MM.1S (cell line): ENCODE measurements at regions not wholly inside any gene's neighbourhood (a gene's known extent, or its start where the extent isn't known, plus 50 kb on each side); places are given as distances from the start of the nearest gene placed in this dataset.

Experiments
- DNase-seq: peaks from one replicate; pipeline ENCODE4 v3.0.0-alpha.2; 2015
- H2AFZ ChIP-seq: fragments of 300-600 bp; sonication (generic); 2 replicates; pipeline ENCODE4 v1.6.0; 2016; ENCODE audit warnings: antibody characterized with exemption, low read length
- H3F3A ChIP-seq: fragments of 300-600 bp; sonication (generic); 2 replicates; pipeline ENCODE4 v1.6.1; 2016; ENCODE audit warnings: mild to moderate bottlenecking, antibody characterized with exemption, low read length, moderate library complexity, mixed read lengths; ENCODE audit not compliant: insufficient read depth
- H3K27ac ChIP-seq: fragments of 300-600 bp; sonication (generic); 2 replicates; pipeline ENCODE4 v1.5.1; 2016; ENCODE audit warnings: mild to moderate bottlenecking, low read length
- H3K27me3 ChIP-seq: fragments of 300-600 bp; sonication (generic); replicated peaks from 2 replicates; pipeline ENCODE4 v1.6.0; 2016; ENCODE audit warnings: low read length; ENCODE audit not compliant: insufficient read depth
- H3K36me3 ChIP-seq: fragments of 300-600 bp; sonication (generic); replicated peaks from 2 replicates; pipeline ENCODE4 v1.6.1; 2016; ENCODE audit warnings: mild to moderate bottlenecking, low read length, mixed read lengths; ENCODE audit not compliant: insufficient read depth
- H3K4me1 ChIP-seq: fragments of 300-600 bp; sonication (generic); 2 replicates; pipeline ENCODE4 v1.6.1; 2016; ENCODE audit warnings: low read length, mixed read lengths
- H3K4me2 ChIP-seq: fragments of 300-600 bp; sonication (generic); 2 replicates; pipeline ENCODE4 v1.6.0; 2016; ENCODE audit warnings: low read depth, low read length
- H3K4me3 ChIP-seq: fragments of 300-600 bp; sonication (generic); 2 replicates; pipeline ENCODE4 v1.5.1; 2016; ENCODE audit warnings: low read length, mixed read lengths
- H3K79me2 ChIP-seq: fragments of 300-600 bp; sonication (generic); 2 replicates; pipeline ENCODE4 v1.6.1; 2016; ENCODE audit warnings: mixed run types, low read length, mixed read lengths
- H3K9ac ChIP-seq: fragments of 300-600 bp; sonication (generic); 2 replicates; pipeline ENCODE4 v1.6.1; 2016; ENCODE audit warnings: low read length, mixed read lengths
- H3K9me2 ChIP-seq: fragments of 300-600 bp; sonication (generic); replicated peaks from 2 replicates; pipeline ENCODE4 v1.6.1; 2016; ENCODE audit warnings: mild to moderate bottlenecking, low read length, mixed read lengths; ENCODE audit not compliant: insufficient read depth
- H3K9me3 ChIP-seq: fragments of 300-600 bp; sonication (generic); replicated peaks from 2 replicates; pipeline ENCODE4 v1.6.1; 2016; ENCODE audit warnings: mild to moderate bottlenecking, low read length, mixed read lengths; ENCODE audit not compliant: insufficient read depth
- H4K20me1 ChIP-seq: fragments of 300-600 bp; sonication (generic); 2 replicates; pipeline ENCODE4 v1.6.1; 2016; ENCODE audit warnings: mild to moderate bottlenecking, low read length, moderate library complexity, mixed read lengths; ENCODE audit not compliant: insufficient read depth
- CTCF ChIP-seq: fragments of 300-600 bp; sonication (generic); IDR thresholded peaks from 2 replicates; pipeline ENCODE4 v1.5.1; 2016; ENCODE audit warnings: antibody characterized with exemption, low read length, mixed read lengths
- EZH2 ChIP-seq: fragments of 300-600 bp; sonication (generic); optimal IDR thresholded peaks from 2 replicates; pipeline ENCODE3; 2017; ENCODE audit warnings: low read depth, mild to moderate bottlenecking, antibody characterized with exemption, low read length, mixed read lengths
- EZH2phosphoT487 ChIP-seq: fragments of 300-600 bp; sonication (generic); IDR thresholded peaks from 2 replicates; pipeline ENCODE4 v1.6.1; 2018; ENCODE audit warnings: antibody characterized with exemption, low read length

- DNase-seq, result no peak
- H3K27me3 ChIP-seq, result no peaks in the 10 kb centered on the region
- no peaks in the 10 kb centered on the region for H3K36me3 ChIP-seq
- H3K9me2 ChIP-seq, result no peaks in the 10 kb centered on the region
- TF ChIP-seq EZH2 (no peak), EZH2phosphoT487 (no peak), CTCF (no peak)
- H3K79me2 ChIP-seq, result no peaks in the 10 kb centered on the region
- H2AFZ ChIP-seq, result no peak overlapping the region
- no peaks in the 10 kb centered on the region for H3K4me1 ChIP-seq
- no peak overlapping the region for H3K4me2 ChIP-seq
- no peak overlapping the region for H3K27ac ChIP-seq
- no peak overlapping the region for H3K9ac ChIP-seq
- no peak overlapping the region for H3K4me3 ChIP-seq
- no peaks in the 10 kb centered on the region for H4K20me1 ChIP-seq
- H3K9me3 ChIP-seq, result no peaks in the 10 kb centered on the region
- H3F3A ChIP-seq, result no peaks in the 10 kb centered on the region
Observed at GRCh38 chr5:96243203-96243602, 189.8 kb downstream of the PCSK1 start.

- Histone ChIP-seq H3K9ac (no peak overlapping the region), H3K4me2 (no peak overlapping the region), H3K27ac (no peak overlapping the region), H3K36me3 (no peaks in the 10 kb centered on the region), H4K20me1 (no peaks in the 10 kb centered on the region), H3K9me2 (no peaks in the 10 kb centered on the region), H2AFZ (no peak overlapping the region), H3K4me3 (no peak overlapping the region), H3K27me3 (no peaks in the 10 kb centered on the region), H3K79me2 (no peaks in the 10 kb centered on the region), H3F3A (no peaks in the 10 kb centered on the region), H3K4me1 (no peaks in the 10 kb centered on the region), H3K9me3 (no peaks in the 10 kb centered on the region)
- DNase-seq, result no peak
- TF ChIP-seq CTCF, result no peak
- TF ChIP-seq EZH2phosphoT487, result no peak
- no peak for TF ChIP-seq EZH2
Observed at GRCh38 chr5:96242571-96242970, 190.5 kb downstream of the PCSK1 start.

- Histone ChIP-seq H3K9ac (no peak overlapping the region), H3F3A (peaks cover 3% of the 10 kb centered on the region; the same call in 1 of the 2 replicates), H3K27me3 (no peaks in the 10 kb centered on the region), H3K4me2 (no peak overlapping the region), H3K36me3 (no peaks in the 10 kb centered on the region), H3K9me3 (no peaks in the 10 kb centered on the region), H4K20me1 (no peaks in the 10 kb centered on the region), H3K27ac (no peak overlapping the region), H3K79me2 (no peaks in the 10 kb centered on the region), H3K9me2 (no peaks in the 10 kb centered on the region), H3K4me3 (no peak overlapping the region), H3K4me1 (no peaks in the 10 kb centered on the region), H2AFZ (no peak overlapping the region)
- DNase-seq, result peak; percentile 15
- TF ChIP-seq EZH2phosphoT487 (no peak), CTCF (no peak), EZH2 (no peak)
Observed at GRCh38 chr5:96236831-96237230, 196.2 kb downstream of the PCSK1 start.
